NCI-H460 (cell line): ENCODE measurements at regions not wholly inside any gene's neighbourhood (a gene's known extent, or its start where the extent isn't known, plus 50 kb on each side); places are given as distances from the start of the nearest gene placed in this dataset.
A peak's percentile ranks its signal among the peaks of the same experiment; 100 is the strongest.

Experiments used
- DNase-seq: peaks from one replicate; pipeline ENCODE4 v3.0.0-alpha.2; 2016; ENCODE audit warnings: low read depth; ENCODE audit errors: extremely low read depth

DNA sequence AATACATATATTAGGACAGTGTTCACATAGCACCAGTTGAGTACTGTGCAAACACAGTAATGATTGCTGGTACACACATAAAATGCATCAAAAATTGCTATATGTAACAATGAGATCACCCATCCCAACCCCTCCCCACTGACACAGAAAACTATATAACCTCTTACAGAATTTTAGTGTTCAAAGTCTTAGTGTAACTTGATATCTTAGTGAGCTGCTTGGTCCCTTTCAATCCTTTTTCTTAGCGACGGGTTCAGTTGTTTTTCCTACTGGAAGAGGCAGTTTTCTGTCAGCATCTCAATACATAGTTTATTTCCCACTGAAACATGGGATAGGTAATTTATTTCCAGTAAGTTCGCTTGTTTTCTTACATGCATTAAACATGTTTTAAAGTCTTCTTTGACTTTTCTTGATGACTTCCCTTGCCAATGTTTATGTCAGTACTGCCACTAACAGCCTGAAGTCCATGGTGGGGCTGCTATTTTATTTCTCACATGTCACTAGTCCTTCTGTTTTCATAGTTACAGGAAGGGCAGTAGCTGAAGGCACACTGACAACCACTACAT, 96.4 kb upstream of the FOXC1 start:
- DNase-seq, result no peak

DNA sequence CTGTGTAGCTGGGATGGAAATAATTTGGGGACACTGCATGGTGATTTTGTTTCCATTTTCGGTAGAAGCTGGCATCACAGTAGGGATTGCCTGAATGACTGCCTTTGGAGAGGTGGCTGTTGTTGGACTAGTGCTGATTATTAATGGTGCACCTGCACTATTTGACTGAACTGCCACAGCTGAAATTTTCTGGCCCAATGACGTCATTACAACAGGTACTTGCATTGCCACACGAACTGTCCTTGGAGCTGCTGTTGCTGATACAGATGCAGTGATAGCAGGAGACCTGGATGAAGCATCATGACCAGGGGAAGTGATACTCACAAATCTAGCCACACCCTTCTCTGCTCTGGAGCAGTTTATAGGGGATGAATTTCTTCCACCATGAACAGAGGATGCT, 95.6 kb upstream of the FOXC1 start:
- no peak for DNase-seq

DNA sequence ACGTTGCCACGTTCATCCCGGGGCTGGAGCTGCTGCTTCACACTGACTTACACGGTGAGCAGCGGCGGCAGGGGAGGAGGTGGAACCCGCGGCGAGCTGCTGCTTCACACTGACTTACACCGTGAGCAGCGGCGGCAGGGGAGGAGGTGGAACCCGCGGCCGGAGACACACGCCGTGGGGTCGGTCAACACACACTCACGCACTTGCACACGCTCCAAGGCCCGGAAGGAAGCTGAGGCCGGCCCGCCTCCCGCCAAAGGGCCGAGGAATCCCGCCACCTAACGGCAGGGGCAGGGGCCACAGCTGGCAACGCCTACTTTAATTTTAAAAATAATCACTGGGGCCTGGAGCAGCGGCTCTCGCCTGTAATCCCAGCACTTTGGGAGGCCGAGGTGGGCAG, 94.4 kb upstream of the FOXC1 start:
- DNase-seq, result no peak

DNA sequence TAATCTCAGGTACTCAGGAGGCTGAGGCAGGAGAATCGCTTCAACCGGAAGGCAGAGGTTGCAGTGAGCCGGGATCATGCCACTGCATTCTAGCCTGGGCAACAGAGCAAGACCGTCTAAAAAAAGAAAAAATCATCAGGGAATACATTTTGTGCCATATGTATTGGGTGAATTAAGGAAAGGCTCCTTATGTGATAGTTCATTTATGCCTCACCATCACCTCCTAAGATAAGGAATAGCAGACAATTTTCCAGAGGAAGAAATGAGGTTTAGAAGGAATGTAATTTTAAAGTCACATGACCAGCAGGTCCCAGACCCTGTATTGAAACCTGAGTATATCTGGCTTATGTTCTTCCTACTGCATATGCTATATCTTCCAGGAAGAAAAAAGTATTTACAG, 93.9 kb upstream of the FOXC1 start:
- no peak for DNase-seq

DNA sequence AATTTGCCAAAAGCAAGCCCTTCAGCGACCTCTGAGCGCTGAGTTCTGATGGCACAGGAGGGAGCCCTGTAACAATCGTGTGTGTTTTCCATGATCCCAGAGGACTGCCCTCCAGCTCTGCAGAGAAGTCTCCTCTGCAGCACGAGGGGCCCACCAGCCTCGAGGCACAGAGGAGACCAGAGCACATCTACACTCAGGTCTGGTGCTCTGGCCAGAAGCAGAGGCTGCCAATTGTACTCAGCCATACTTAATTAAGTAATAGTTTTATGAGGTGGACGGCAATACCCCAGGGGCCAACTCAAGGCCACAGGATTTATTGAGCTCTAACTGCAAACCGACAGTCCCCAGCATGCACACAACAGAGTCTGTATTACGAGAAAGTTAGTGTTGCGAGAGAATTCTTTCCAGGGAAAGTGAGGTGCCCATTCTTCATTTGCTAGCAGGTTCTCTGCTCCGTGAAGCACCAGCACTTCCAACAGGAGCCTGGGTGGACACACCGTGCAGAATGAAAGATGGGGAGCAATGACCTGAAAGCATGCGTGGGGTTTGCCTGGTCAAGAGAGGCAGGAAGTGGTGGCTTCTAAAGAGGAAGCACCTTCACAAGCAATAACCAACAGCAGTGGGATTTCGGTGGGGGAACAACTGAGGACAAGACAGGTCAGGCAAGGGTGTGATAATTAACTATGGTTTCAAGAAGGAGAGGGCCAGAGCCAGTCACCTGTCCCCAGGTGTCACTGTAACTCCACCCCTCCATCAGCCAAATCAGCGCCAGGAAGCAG, 92.8 kb upstream of the FOXC1 start:
- DNase-seq, result no peak

DNA sequence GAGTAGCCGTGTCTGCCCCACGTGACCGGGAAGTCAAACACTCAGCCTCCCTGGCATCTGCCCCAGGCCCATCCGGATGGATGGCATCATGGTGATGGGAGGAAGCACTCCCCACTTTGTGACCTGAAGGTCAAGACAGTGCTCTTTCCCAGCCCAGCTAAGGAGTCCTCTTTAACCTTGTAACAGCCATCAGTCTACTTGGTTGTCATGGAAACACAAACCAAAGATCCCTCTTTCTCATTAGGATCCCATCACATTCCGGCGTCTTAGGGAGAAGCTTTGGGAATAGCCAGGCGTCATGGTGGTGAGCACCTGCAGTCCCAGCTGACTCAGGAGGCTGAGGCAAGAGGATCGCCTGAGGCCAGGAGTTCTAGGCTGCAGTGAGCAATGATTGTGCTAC, 90.9 kb upstream of the FOXC1 start:
- no peak for DNase-seq

DNA sequence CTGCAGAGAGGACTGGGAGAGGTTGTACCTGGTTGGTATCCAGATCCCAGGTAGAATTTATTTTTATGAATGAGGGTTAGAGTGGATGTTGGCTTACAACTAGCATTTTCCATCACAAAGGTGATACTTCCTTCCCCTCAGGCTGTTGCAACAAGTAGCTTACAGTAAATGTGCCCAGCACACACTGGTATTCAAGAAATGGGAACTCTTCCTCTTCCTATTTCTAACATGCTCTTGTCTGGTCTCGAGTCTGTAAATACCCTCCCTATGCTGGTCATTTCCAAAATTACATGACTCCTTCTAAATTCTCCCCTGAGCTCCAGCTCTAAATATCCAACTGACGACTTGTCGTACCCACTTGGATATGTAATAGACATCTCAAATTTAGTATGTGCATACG, 90.1 kb upstream of the FOXC1 start:
- DNase-seq, result no peak

DNA sequence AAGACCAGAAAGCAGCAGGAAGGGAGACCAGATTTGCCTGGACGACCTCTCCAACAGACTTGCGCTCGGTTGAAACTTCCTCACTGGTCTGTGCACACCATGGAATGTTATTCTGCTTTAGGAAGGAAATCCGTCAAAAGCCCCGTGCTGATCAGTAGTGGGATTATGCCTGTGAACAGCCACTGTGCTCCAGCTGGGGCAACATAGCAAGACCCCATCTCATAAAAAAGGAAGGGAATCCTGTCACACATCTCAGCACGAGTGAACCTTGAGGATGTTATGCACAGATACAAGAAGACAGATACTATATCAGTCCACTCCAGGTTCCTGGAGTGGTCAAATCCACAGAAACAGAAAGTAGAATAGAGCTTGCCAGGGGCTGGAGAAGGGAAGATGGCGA, 86.9 kb upstream of the FOXC1 start:
- no peak for DNase-seq

DNA sequence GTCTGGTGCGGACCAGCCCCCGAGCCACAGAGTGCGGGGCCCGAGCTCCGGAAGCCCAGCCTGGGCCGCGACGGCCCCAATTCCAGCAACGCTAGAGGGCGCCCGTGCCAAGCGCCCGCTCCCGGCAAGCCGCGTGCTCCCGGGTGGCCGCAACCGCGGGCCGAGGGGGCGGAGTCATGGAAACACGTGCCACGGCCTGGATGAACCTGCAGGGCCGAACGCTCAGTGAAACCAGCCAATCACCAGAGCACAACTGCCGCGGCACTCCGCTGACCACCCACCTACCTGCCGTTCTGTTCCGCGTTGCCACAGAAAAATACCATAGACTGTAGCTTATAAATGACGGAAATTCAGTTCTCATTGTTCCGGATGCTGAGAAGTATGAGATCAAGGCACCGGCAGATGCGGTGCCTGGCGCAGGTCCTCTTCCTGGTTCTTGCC, 85.7 kb upstream of the FOXC1 start:
- DNase-seq, result no peak

DNA sequence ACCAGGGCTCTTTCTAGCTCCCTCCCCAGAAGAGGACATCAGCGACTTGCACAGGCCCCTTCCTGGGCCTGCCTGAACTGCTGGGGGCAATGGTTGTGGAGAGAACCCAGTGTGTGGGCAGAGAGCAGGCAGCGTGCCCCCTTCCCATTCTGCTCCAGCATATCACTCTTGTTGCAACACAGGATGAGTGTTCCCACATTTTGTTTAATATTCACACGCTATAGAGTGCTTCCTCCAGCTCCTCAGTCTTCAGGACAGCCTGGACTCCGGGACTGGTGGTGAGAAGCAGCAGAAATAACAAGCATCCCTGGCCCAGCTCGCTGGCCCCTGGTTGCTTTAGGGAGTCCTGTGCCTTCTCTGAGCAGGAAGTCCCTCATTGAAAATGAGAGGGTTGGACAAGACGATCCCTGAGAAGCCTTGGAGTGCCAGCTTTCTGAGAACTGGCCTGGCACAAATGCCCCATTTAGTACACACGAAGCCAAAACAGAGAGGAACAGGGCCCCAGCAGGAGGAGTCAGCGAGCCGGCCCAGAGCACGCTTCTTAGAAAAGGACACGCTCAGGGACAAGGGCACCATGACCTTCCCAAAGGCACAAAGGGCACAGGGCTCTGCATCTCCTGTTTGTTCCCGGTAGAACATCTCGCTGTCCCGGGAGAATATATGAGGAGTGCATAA, 84.2 kb upstream of the FOXC1 start:
- DNase-seq, result no peak

DNA sequence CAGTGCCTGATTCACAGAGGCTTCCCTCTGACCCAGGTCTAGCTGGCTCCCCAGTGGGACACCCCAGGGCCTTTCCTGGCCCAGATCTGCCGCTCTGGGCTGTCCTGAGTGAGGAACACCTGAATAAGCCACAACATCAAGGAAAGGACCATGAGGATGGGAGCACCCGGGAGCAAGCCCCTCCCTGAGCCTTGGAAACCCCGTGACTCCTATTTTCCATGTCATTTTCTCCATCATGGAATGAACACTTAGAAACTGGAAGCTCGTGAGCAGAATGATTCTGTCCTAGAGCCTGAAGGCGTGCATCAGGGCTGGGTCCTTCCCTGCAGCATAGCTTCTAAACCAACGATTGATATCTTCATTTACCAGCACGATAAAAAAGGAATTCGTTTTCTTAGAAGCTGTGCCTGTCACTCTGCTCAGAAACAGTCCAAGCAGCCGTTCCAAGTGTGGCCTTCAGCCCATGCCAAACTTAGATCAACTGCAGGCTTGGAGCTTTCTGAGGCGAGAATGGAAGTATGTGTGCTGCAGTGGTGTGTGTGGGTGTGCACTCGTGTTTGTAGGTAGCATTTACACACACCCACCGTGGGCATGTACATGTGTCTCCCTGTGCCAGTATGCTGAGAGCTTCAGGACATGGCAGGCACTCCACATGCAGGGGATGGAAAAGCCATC, 83.2 kb upstream of the FOXC1 start:
- DNase-seq, result no peak

DNA sequence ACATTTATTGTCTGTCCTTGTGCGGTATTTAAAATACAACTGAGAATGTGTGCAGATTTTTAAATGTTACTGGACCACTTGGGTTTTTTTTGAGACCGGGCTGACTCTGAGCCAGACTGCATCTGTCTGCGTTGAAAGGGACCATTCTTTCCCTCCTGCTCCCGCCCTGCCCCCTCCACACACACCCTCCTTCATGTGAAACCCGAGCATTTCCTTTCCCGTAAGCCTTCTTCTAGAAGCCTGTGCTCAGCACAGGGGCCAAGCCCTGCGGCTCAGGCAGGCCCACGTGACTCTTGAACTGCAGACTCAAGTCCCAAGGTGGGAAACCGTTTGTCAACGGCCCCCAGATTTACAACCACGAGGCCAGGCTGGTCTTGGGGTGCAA, 82.7 kb upstream of the FOXC1 start:
- DNase-seq, result no peak

DNA sequence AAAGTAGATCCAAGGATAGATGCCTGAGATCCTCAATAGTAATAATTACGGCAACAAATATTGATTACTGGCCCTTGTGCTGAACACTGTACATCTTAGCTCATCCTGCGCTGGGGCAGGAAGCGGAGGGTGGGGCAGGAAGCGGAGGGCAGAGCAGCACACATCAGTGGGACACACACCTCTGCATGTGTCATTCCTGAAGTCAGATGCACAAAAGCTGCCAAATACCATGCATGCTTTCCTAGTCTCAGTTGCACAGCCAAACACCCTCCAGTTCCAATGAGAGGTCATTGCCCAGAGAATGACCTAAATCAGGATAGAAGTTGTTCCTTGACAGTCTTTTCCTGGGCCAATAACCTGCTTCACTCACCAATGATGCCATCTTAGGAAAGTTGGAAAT, 74.4 kb upstream of the FOXC1 start:
- peak; percentile 6 for DNase-seq

DNA sequence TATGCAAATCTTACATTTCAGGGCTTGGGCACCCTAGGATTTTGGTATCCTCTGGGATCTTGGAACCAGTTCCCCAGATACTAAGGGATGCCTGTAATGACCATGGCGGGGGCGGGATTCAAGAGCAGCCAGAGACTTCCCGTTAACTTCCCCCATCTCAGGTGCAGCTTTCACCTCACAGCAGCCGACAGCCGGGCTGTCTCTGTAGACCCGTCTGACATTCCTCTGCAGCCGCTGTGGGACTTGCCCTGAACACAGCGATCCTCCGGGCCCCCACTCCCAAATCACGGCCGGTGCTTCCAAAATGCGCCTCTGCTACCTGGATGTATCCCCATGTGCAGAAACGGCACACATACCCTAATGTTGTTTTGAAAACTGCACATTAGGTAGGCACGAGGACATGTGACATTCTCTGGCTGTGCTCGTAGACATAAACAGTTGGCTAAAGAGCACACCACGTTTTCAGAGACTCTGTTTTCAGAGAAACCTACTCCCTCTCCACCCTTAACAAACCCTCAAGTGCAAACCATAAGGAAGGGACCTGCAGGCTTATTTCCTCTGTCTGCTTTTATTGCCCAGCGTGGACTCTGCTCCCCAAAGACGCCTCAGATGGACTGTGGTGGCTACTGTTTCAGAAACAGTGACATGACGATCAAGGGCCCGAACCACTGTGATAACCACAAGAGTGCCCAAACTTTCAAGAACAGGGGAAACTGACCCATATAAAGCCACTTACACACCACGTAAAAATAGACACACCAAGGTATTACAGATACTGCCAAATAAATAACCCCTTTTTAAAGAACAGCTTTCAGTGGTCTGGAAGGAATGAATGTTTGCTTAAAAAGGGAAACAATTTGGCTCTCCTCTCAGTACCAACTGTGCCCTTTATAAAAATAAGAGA, 72.9 kb upstream of the FOXC1 start:
- no peak for DNase-seq

DNA sequence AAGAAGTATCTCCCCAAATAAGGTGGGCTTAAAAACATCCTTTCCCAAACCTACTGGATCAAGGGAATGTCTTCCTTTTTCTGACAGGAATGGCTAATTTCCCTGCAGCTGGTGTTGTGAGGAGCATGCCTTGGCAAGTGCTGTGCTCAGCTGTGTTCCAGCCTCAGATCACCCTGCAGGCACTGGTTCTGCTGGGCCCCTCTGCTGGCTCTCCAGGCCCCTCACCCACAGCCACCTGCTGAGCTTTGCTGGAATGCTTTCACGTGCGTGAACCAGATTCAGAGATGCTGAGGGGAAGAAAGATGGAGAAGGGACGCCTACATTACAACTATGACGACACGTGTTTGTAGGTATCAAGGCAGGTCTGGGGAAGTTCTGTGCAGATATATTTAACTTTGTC, 71.3 kb upstream of the FOXC1 start:
- no peak for DNase-seq

DNA sequence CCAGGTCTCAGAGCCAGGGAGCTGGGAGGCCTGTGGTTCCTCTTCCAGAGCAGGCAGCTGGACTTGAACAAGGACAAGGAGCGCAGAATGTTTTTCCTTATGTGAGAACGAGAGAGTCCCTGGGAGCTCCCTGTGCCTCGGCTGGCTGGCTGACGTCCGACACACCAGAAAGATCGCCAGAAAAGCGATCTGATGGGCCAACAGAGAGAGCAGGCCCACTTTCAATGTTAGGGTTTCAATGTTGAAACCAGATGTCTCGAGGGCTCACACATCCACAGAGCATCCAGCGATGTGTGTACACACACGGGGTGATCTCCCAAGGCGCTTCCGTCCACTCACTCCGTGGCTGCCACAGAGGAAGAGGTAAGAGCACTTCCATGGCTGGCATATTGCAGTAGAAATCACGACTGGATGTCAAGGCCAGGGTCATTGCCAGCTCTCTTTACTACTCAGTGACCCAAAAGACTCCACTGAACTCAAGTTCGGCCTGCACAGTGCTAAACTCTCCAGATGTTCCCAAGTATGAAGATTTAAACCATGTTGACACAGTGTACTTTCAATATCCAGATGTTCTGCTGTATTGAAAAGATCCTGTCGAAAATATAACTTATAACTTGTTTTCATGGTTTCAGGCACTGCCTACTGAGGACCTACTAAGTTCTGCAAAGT, 70.8 kb upstream of the FOXC1 start:
- no peak for DNase-seq

DNA sequence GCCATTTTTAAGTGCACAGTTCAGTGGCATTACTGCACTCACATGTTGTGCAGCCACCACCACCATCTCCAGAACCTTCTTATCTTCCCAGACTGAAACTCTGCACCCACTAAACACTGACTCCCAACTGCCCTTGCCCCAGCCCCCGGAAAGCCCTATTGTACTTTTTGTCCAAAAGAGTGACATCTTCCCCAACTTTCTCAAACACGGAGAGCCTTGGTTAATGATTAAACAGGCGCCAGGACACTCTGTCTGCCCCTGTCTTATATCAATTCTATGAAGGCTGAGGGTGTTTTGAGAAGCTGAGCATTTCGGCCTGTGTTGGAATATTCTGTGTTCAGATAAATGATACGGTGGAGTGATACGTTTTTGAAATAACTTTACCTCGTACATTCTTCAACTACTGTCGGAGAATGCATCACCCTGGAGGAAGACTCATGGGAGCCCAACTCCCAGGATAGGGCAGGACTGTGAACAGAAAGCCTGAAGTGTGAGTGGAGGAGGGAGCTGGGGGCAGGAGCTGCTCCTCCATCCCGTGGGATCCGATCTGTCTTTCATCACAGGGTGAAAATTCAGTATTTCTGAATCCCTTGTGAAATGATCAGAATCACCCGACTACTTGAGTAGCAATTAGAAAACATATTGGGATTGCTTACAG, 68.7 kb upstream of the FOXC1 start:
- no peak for DNase-seq

DNA sequence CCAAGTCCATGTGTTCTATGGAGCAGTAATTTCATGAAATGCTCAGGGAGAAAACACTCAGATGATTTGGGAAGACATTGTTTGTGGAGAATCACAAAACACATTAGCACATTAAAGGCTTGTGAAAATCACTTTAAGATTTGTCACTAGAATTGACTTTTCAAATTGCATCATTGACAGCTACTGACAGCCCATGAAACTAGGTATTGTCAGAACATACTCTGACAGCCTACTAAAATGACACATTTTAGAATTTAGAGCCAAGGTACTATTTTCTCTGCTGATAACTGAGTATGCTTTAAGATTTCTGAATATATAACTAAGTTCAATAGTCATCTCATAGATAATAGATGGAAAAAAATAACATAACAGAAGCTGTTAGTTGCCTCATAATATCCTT, 67.4 kb upstream of the FOXC1 start:
- DNase-seq, result no peak

DNA sequence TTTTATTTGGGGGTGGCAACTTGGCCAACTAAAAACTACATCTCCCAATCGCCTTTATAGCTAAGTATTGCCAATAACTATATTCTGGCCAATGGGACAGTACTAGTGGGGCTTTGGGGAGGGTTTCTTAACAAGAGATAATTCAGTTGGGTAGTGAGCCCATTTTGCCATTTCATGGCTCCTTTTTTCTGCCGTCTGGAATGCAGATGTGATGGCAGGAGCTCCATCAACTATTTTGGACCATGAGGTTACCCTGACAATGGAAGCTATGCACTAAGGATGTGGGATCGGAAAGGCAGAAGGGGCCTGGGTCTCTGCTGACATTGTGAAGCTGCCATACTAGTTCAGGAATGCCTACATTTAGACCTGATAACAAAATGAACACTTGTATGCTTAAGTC, 67.0 kb upstream of the FOXC1 start:
- no peak for DNase-seq

DNA sequence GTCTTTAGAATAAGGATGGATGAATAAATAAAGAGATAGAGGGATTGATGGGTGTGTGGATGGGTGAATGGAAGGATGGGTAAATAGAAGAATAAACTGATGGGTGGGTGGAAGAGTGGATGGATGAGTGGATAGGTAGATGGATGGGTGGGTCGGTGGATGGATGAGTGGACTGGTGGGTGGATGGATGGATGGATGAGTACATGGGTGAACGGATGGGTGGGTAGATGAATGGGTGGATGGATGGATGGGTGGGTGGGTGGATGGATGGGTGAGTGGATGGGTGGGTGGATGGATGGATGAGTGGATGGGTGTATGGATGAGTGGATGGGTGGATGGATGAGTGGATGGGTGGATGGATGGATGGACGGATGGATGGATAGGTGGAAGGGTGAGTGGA, 65.7 kb upstream of the FOXC1 start:
- no peak for DNase-seq
